ENCODE measurements at regions not wholly inside any gene's neighbourhood (a gene's known extent, or its start where the extent isn't known, plus 50 kb on each side); places are given as distances from the start of the nearest gene placed in this dataset.
A peak's percentile ranks its signal among the peaks of the same experiment; 100 is the strongest.
"Not testable (repeated sequence)": the region's sequence is repeated elsewhere in the genome, so short reads cannot be mapped to it uniquely, and the experiment has no call there.

DNA sequence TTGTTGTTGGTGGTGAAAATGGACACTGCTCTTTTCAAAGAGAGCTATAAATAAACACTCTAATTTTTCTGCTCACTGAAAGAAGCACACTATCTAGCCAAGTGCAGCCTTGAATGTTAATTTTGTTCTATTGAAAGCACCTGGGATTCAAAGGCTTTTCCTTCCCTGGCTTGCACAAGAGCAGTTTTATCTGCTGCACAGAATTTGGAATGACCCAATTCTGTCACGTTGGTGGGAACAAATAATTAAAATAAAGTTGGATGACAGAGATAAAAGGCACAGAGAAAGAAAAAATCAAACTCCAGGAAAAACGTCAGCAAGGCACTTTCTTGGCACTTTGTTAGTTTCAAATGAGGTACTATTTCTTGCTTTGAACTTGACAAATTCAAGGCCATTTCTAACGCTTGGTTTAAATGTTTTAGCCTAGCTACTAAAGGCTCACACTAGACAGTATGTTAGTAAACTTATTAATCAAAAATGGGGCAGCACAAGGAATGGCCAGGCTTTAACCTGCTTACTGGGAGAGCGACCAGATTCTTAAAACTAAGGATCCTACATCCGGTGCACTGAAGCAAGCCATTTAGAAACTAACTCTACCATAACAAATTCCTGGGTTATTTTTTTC lies 145.5 kb upstream of the ARG1 start:
- peak; percentile 51 for DNase-seq (ENCODE audit: low spot score)

DNA sequence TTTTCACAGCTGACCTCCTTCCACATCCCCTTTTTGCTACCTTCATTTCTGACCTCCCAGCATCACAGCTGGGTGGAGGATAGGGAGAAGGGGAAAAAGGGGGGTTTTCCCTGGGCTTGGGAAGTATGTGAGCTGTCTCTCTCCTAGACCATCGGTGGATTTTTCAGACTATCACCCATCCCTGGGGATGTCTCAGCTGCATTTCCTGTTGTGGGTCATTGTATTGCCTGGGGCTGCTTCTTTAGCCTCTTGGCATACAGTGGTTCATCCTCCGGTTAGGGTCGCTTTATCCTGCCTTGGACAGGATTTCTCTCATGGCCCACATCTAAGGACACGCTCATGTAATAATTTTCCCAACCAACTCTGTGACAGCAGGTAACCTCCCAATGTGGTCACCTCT lies 142.5 kb upstream of the ARG1 start:
- no peak for DNase-seq (ENCODE audit: low spot score)

DNA sequence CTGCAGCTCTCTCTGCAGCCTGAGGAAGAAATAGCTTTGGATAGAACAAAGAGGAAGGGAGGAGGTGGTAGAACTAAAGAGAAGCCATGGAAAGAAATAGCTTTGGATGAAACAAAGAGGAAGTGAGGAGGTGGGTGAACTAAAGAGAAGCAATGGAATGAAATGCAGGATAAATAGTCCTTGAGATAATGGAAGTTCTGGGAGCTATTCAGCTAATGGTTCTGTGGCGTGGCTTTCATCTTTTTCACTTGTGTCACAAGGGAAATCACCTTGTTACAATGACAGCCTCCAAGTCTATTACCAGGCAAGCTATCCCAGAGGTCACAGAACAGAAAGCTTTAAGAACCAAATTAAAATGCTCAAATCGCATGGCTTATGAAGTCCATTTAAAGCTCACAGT lies 141.3 kb upstream of the ARG1 start:
- no peak for DNase-seq (ENCODE audit: low spot score)

DNA sequence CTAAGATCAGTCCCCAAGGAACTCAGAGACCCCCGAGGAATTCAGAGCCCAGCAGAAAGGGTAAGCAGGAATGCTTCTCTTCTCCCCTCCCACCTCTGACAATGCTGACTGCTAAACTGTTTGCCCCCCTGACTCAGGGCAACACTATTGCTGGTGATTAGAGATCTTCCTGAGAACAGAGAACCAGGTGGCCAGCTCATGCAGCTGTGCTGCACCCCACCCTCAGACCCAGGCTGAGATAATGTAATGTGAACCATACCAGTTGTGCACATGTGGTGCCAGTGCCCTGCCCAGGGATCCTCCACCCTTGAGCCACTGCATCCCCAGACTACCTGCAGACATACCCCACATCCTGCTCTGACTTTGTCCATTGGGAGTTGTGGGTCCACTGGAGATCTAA lies 139.1 kb upstream of the ARG1 start:
- DNase-seq (ENCODE audit: low spot score): no peak

DNA sequence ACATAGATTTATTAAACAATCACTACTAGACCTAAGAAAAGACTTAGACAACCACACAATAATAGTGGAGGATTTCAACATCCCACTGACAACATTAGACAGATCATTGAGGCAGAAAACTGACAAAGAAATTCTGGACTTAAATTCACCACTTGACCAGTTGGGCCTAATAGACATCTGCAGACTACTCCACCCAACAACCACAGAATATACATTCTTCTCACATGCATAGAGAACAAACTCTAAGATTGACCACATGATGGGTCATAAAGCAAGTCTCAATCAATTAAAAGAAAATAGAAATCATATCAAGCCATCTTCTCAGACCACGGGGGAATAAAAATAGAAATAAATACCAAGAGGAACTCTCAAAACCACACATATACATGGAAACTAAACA lies 136.7 kb upstream of the ARG1 start:
- no peak for DNase-seq (ENCODE audit: low spot score)

DNA sequence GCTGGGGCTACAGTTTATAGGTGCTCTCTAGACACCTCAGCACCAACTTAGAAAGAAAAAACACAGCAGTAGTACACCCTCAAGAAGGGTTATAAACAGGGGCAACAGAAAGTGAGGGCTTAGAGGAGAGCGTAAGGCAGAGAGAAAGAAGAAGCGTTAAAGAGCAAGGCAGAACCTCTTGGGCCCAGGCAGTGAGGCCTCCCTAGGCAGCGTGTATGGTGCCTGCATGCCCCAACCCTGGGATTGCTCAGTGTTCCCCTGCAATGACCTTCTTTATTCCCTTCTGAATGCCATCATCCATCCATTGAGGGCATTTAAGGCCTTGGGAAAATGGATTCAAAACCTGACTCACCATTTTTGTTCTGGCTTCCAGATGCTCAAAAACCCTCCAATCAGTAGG lies 130.0 kb upstream of the ARG1 start:
- DNase-seq (ENCODE audit: low spot score): no peak

DNA sequence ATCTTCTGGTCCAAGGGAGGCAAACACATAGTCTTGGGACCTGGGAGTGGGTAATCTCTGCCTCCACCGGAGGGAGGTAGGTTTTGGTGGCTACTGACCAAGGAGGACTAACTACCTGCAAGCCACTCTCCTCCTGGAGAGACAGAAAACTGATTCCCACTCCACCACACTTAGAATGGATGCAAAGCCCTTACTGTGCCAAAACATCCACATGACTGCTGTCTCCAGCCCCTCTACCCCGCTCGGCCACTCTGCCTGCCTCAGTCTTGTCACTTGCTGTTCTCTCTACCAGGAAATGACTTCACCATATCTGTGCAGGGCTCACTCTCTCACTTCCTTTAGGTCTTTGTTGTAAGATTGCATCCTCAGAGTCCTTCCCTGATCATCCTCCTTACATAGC lies 129.5 kb upstream of the ARG1 start:
- DNase-seq (ENCODE audit: low spot score): no peak

DNA sequence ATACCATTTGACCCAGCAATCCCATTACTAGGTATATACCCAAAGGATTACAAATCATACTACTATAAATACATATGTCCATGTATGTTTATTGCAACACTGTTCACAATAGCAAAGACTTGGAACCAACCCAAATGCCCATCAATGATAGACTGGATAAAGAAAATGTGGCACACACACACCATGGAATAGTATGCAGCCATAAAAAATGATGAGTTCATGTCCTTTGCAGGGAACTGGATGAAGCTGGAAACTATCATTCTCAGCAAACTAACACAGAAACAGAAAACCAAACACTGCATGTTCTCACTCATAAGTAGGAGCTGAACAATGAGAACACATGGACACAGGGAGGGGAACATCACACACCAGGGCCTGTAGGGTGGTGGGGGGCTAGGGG lies 127.7 kb upstream of the ARG1 start:
- not testable (repeated sequence) for DNase-seq (ENCODE audit: low spot score)

DNA sequence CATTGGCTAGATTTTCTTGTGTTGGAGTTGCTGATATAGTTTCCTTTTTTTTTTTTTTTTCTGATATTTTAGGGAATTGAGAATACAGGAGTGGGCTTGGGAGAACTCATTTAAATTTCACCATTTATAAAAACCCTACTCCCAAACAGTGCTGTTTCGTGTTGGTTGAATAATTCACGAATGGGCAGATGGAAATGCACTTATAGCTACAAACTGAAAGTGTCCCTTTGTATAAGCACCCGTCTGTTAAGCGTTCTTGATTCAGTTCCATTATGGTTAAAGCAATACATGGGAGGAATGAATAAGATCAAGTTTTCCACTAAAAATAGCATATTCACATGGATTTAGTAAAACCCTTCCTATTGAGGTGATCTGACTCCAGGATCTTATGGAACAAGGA lies 122.2 kb upstream of the ARG1 start:
- DNase-seq (ENCODE audit: low spot score): no peak

DNA sequence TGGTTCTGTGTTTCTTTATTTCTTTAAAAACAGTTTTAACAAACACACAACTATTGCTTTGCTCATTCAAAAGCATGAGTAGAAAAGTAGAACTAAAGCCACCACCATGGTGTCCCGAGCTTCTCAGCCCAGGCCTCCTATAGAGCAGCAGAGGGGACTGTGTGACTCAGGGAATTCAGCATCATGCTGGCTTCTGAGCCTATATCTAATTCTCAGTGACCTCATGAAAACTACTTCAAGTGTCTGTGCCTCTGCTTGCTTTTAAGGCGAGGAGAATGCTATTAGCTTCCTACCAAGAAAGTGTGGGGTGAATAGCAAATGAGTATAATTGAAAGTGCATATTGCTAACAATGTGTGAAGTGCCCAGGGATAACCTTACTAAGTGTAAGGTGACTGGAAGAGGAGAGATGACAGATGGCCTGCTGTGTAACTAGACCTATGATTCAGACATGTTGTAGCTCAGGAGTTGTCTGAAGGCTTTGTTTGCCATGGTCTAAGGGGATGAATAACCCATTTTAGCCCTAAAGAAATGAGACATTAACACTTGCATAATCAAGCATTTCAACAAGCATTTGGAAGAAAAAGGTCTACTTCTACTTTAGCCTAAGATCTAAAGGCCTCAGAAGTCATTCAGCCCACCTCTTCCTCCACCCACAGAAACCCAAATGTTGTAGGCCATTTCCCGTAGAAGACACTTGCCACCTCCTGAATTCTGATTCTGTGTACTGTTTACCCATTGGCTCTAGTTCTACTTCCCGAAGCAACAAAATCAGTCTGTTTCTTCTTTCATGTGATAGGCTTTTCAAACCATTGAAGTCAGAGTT lies 121.5 kb upstream of the ARG1 start:
- no peak for DNase-seq (ENCODE audit: low spot score)

DNA sequence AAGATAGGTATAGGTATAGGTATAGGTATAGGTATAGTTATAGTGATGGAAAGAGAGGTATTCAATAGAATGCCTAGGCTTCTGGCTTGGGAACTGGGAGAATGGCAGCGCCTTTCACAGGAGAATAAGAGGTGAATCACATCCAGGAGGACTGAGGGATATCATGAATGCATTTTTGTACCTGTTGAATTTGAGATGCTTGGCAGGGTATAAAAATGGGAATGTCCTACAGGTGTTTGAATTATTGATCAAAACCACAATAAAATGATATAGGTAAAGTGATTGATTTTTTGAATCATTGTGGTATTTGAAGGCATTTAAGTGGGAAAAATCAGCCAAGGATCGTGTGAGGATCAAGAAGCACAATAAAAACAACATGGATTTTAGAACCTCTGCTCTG lies 119.2 kb upstream of the ARG1 start:
- DNase-seq (ENCODE audit: low spot score): no peak

DNA sequence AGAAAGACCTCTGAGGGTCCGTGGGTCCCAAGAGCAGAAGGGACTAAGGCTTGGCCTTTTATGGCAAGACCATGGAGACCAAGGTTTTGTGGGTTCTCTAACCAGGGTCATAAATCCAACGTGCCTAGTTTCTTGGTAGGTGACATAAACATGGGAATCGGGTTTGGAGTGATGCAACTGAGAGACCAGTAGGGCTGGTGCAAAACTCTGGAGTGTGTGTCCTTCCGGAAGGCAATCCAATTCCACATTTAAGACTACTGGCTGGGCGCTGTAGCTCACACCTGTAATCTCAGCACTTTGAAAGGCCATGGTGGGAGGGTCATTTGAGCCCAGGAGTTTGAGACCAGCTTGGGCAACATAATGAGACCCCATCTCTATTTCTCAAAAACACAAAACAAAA lies 116.5 kb upstream of the ARG1 start:
- DNase-seq (ENCODE audit: low spot score): no peak

DNA sequence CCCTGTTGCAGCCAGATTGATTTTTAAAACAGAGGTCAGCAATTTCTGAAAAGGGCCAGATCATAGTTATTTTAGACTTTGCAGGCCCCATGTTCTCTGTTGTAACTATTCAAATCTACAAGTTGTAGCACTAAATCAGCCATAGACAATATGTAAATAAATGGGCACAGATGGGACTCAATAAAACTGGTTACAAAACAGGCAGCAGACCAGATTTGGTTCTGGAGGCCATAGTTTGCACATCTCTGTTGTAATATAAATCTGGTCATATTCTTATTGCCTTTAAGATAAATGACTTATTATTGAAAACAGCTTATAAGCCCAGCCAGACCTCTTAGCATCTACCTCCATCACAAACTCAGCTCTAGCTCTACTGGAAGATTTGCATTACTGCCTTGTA lies 114.0 kb upstream of the ARG1 start:
- DNase-seq (ENCODE audit: low spot score): no peak

DNA sequence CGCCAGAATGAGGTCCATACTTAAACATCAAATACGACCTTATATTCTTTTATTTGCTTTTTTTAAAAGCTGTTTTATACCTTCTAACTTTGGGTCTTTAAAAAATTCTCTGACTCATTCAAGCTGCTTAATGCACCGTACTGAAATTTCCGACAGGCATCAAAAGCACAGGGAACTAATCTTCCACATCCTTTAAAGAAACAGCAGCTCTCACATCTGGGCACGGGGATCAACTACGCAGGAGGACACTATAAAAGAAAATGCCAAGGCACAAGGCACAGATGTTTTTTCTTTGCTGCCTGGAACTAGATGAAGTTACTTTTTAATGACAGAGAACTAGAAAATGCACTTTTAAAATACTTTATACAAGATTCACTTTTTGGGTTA lies 112.4 kb upstream of the ARG1 start:
- peak; percentile 6 for DNase-seq (ENCODE audit: low spot score)

DNA sequence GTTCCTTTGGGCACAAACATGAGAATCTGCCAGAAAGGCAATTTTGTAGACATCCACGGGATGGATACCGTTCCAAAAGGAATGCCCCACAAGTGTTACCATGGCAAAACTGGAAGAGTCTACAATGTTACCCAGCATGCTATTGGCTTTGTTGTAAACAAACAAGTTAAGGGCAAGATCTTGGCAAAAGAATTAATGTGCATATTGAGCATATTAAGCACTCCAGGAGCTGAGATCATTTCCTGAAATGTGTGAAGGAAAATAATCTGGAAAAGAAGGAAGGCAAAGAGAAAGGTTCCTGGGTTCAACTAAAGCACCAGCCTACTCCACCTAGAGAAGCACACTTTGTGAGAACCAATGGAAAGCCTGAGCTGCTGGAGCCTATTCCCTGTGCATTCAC lies 103.9 kb upstream of the ARG1 start:
- peak; percentile 26 for DNase-seq (ENCODE audit: low spot score)

DNA sequence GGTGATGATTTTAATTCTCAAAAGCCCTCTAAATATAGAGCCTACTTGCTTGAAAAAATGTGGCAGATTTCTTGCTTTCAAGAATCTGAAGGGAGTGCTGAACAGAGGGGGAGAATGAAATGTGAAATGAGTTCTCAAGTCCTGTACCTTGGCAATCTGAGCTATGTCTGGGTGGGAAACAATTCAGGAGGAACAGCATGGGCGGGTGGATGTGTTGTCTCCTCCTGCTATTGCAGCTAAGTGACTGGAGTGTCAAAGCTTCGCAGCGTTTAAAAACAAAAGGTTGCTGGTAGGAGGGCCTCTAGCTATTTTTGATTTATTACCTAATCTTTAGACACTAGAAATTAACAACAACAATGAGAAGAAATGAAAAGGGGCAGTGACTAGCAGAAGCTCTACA lies 102.5 kb upstream of the ARG1 start:
- no peak for DNase-seq (ENCODE audit: low spot score)

DNA sequence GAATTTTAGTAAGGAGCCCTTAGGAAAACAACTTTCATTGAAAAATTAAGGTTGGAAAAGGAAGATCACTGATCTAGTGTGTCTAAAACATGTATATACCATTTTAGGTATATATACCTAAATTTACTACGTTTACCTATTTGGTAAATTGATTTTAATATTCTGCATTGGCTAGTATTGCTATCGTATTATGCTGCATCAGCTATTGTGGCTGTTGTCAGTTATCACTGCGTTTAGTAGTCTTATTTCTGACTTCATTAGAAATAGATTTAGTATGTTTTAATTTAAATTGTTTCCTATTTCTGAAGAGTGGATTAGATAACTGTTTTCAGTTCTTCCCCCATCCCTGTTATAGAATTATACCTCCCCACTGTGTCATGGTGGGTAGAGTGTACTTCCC lies 101.7 kb upstream of the ARG1 start:
- DNase-seq (ENCODE audit: low spot score): no peak

DNA sequence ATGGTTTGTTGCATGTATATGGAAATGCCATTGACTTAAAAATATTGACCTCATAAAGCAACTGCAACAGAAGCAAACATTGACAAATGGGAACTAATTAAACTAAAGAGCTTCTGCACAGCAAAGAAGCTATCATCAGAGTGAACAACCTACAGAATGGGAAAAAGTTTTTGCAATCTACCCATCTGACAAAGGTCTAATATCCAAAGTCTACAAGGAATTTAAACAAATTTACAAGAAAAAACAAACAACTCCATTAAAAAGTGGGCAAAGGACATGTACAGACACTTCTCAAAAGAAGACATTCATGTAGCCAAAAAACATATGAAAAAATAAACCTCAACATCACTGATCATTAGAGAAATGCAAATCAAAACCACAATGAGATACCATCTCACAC lies 99.7 kb upstream of the ARG1 start:
- DNase-seq (ENCODE audit: low spot score): not testable (repeated sequence)

DNA sequence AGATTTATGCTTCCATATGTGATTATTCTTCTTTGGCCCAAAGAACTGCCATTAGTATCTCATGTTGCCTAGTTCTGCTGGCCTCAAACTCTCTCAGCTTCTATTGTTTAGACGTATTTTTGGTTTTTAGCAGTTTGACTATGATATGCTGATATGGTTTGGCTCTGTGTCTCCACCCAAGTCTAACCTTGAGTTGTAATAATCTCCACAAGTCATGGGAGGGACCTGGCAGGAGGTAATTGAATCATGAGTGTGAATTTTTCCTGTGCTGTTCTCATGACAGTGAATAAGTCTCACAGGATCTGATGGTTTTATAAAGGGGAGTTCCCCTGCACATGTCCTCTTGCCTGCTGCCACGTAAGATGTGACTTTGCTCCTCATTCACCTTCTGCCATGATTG lies 96.7 kb upstream of the ARG1 start:
- no peak for DNase-seq (ENCODE audit: low spot score)

DNA sequence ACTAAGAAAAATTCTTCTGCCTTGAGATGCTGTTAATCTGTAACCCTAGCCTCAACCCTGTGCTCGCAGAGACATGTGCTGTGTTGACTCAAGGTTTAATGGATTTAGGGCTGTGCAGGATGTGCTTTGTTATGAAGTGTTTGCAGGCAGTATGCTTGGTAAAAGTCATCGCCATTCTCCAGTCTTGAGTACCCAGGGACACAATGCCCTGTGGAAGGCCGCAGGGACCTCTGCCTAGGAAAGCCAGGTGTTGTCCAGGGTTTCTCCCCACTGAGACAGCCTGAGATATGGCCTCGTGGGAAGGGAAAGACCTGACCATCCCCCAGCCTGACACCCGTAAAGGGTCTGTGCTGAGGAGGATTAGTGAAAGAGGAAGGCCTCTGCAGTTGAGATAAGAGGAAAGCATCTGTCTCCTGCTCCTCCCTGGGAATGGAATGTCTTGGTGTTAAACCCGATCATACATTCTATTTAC lies 94.2 kb upstream of the ARG1 start:
- DNase-seq (ENCODE audit: low spot score): not testable (repeated sequence)

DNA sequence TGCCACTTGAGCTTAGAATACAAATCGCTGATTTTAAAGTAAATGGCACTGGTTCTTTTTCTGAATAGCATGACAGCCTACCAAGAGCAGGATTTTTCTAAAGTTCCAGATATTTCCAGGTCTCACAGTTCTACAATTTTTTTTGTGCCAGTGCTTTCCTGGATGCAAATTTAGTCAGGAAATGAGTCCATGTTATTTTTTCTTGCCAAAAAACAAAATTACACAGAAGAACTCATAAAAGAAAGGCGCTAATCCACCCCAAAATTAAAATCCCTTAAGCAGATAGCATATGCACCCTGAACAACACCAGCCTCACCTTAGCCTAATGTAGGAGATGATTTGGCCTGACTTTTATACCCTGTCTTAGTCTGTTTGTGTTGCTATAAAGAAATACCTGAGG lies 86.4 kb upstream of the ARG1 start:
- no peak for DNase-seq (ENCODE audit: low spot score)

DNA sequence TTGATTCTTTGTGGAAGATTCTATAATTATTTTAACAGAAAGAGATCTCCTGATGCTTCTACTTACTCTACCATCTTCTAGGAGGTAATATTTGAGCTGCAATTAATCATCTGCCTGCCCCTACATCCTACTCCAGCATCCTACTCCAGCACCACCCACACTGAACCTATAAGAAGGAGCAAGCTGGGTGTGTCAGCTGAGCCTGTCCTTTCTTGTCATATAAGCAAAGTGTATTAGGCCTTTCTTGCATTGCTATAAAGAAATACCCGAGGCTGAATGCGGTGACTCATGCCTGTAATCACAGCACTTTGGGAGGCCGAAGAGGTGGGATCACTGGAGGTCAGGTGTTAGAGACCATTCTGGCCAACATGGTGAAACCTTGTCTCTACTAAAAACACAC lies 84.2 kb upstream of the ARG1 start:
- no peak for DNase-seq (ENCODE audit: low spot score)

DNA sequence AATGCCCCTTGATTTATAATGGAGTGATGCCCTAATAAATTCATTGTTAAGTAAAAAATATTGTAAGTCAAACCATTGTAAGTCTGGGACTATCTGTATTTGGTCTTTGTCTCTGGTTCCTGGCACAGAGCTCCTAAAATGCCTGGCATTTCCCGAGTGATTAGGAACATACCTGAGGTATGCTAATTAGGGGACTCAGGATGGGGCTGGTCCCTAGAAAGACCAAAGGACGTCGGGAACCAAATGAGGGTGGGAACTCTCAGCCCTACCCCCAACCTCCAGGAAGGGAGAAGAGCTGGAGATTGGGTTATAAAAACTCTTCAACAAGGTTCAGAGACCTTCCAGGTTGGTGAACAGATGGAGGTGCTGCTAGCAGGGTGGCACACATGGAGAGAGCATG lies 82.6 kb upstream of the ARG1 start:
- no peak for DNase-seq (ENCODE audit: low spot score)

Data from globus pallidus (tissue), 1 donor.